ENCODE measurements at regions not wholly inside any gene's neighbourhood (a gene's known extent, or its start where the extent isn't known, plus 50 kb on each side); places are given as distances from the start of the nearest gene placed in this dataset.

DNA sequence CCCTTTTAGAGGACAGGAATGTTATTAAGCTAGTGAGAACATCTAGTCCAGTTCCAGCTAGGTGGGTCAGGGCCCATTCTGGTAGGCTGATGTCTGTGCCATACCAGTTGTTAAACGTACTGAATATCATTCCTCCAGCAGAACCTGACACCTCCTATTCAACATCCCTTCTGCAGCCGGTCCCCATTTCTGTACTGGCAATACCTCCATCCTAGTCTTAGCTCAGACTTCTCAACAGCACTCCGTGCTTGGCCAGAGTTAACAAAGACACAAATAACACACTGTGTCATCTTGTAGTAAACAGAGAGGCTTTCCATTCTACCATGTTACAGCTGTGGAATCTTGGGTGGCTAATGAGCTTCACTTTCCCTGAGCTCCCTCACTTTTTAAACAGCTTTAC lies 94.3 kb upstream of the PDE3A start:
- no peak for DNase-seq

GRCh38 chr12:20278276-20278675 lies 90.1 kb upstream of the PDE3A start:
- no peak for DNase-seq

DNA sequence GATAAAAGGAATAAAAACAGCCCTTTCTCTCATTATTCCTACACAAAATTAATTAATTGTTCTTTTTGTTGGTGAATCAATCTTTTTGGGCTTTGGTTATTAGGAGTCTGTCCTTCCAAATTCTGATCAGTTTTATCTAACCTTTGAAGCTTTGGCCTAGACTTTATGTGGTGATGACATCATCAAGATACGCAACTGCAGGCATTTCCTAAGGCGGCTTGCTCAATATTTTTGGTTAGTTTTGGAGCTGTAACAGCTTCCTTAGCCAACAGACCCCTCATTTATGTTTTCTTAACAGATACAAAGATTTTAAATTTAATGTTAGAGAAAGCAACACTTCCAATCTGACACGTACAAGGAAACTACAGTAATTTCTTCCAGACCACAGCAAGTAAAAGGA lies 87.8 kb upstream of the PDE3A start:
- DNase-seq = no peak

GRCh38 chr12:20282401-20282800 lies 85.9 kb upstream of the PDE3A start:
- no peak for DNase-seq

- no peak for DNase-seq
These were observed 84.9 kb upstream of the PDE3A start for GRCh38 chr12:20283482-20283881.

DNA sequence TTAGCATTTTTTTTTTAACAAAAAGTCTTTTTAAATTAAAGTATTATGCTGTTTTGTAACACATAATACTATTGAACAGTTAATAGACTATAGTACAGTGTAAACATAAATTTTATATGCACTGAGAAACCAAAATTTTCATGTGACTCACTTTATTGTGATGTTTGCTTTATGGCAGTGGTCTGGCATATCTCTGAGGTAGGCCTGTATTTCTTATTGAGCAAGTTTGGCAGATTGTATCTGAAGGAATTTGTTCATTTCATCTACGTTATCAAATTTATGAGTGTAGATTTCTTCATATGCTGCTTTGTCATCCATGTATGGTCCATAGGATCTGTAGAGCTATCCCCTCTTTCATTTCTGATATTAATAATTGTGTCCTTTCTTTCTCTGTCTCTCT lies 78.8 kb upstream of the PDE3A start:
- DNase-seq = no peak

DNA sequence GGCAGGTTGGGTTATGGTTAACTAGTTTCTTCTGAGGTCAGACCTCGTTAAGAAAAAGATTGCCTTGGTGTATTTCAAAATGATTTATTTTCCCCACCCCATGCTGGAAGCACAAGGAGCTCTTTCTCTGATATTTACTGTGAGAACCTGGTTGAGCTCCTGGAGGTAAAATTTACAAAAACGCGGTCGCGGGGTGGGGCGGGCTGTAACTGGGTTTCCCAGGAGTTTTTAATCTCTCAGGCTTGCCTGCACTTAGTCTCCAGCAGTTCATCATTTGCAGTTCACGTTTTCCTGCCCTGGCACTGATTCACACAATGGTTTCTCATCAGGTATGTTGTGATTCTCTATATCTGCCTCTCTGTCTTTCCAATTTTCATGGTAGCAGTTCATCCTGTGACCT lies 67.9 kb upstream of the PDE3A start:
- no peak for DNase-seq

DNA sequence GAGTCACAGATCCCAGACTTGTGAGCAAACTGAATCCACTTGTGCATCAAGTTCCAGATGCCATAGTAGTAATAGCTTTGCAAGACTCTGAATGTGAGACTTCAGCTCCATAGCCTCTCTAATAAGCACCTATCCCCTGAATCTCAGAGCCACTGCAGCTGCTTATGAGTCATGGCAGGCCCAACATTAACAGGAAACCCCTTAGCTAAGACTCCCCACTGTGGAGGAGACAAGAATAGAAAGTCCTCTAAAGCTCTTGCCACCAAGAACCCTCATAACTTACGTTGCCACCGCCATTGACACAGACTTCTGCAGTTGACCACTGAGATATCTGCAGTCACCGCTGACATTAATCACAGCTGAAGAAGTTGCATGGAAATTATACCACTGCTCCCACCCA lies 62.9 kb upstream of the PDE3A start:
- no peak for DNase-seq

DNA sequence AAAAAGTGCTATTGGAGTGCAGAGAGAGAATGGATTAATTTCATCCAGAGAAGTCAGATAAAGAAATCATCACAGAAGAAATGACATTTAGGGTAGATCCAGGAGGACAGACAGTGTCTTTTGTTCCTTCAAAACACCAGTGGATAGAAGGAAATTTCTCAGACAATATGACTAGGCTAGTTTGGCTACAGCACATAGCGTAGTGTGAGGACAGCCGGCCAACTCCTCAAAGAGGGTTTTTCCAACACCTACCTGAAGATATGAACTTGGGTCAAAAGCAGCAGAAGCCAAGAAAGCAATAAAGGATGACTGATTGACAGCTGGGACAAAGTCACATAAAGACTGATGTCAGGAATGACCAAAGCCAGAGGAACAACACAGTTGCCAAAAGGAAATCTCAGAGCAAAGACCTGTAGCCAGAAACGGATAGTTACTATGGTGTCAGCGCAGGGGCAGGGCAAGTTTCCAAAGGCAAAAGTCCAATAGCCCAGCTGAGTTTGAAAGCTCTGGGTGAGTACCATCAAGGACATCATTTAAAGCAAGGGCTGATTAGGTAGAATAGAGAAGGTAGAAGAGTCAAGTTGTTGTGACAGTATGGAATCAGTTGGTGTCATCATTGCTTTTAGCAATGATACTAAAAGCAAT lies 58.7 kb upstream of the PDE3A start:
- peak; percentile 12 for DNase-seq

- peak; percentile 56 for DNase-seq
These were observed 54.0 kb upstream of the PDE3A start for GRCh38 chr12:20314328-20314727.

- DNase-seq = no peak
These were observed 50.8 kb upstream of the PDE3A start for GRCh38 chr12:20317554-20317953.

All from hindlimb muscle (tissue), 1 donor.